HG03064 (cell line): ENCODE measurements at regions not wholly inside any gene's neighbourhood (a gene's known extent, or its start where the extent isn't known, plus 50 kb on each side); places are given as distances from the start of the nearest gene placed in this dataset.
A peak's percentile ranks its signal among the peaks of the same experiment; 100 is the strongest.
"Not testable (repeated sequence)": the region's sequence is repeated elsewhere in the genome, so short reads cannot be mapped to it uniquely, and the experiment has no call there.

Experiments used
- ATAC-seq: cut with Tn5 transposase; IDR thresholded peaks from one replicate; pipeline ENCODE4 v1.9.1; 2021; ENCODE audit warnings: low read depth; ENCODE audit not compliant: unreplicated experiment

GRCh38 chr14:58977366-58977765 is 211.1 kb upstream of the DAAM1 start:
- ATAC-seq, result no peak

- ATAC-seq, result no peak
Measured at GRCh38 chr14:58978343-58978742, 210.1 kb upstream of the DAAM1 start.

GRCh38 chr14:58979325-58979724 is 209.1 kb upstream of the DAAM1 start:
- no peak for ATAC-seq

GRCh38 chr14:58981840-58982239 is 206.6 kb upstream of the DAAM1 start:
- ATAC-seq, result no peak

GRCh38 chr14:58985786-58986185 is 202.7 kb upstream of the DAAM1 start:
- no peak for ATAC-seq

- no peak for ATAC-seq
Measured at GRCh38 chr14:58987591-58987990, 200.9 kb upstream of the DAAM1 start.

- ATAC-seq, result no peak
Measured at GRCh38 chr14:58992935-58993334, 195.5 kb upstream of the DAAM1 start.

GRCh38 chr14:58994130-58994529 is 194.3 kb upstream of the DAAM1 start:
- no peak for ATAC-seq

- ATAC-seq, result no peak
Measured at GRCh38 chr14:59004012-59004411, 184.5 kb upstream of the DAAM1 start.

- ATAC-seq, result not testable (repeated sequence)
Measured at GRCh38 chr14:59006179-59006578, 182.3 kb upstream of the DAAM1 start.

- ATAC-seq, result no peak
Measured at GRCh38 chr14:59009967-59010366, 178.5 kb upstream of the DAAM1 start.

- ATAC-seq, result no peak
Measured at GRCh38 chr14:59013672-59014298, 174.7 kb upstream of the DAAM1 start.

- no peak for ATAC-seq
Measured at GRCh38 chr14:59015482-59015881, 173.0 kb upstream of the DAAM1 start.

- ATAC-seq, result no peak
Measured at GRCh38 chr14:59017285-59017965, 171.0 kb upstream of the DAAM1 start.

GRCh38 chr14:59018460-59018859 is 170.0 kb upstream of the DAAM1 start:
- no peak for ATAC-seq

GRCh38 chr14:59018978-59019377 is 169.5 kb upstream of the DAAM1 start:
- ATAC-seq, result no peak

GRCh38 chr14:59020382-59020781 is 168.1 kb upstream of the DAAM1 start:
- ATAC-seq, result no peak

- no peak for ATAC-seq
Measured at GRCh38 chr14:59022144-59022543, 166.3 kb upstream of the DAAM1 start.

- ATAC-seq, result no peak
Measured at GRCh38 chr14:59026081-59026480, 162.4 kb upstream of the DAAM1 start.

GRCh38 chr14:59026640-59027039 is 161.8 kb upstream of the DAAM1 start:
- ATAC-seq, result not testable (repeated sequence)

- peak; percentile 78 for ATAC-seq
Measured at GRCh38 chr14:59028476-59029202, 159.8 kb upstream of the DAAM1 start.

- ATAC-seq, result no peak
Measured at GRCh38 chr14:59032826-59033225, 155.6 kb upstream of the DAAM1 start.
